MCF 10A (cell line): ENCODE measurements at regions not wholly inside any gene's neighbourhood (a gene's known extent, or its start where the extent isn't known, plus 50 kb on each side); places are given as distances from the start of the nearest gene placed in this dataset.

ENCODE experiments used
- BruUV-seq: library from RNA; stranded (reverse); fragments of 400-500 nt; replicated peaks from 2 replicates; lab custom pipeline; 2021; lab: Mats Ljungman, UMichigan
- CTCF ChIA-PET: fragments of 300-600 bp; sonication (Branson Sonifier 250); formaldehyde crosslinking; extraction: SDS; loops from one replicate; lab custom pipeline; 2021; ENCODE audit warnings: antibody characterized with exemption, inconsistent platforms; lab: Yijun Ruan, JAX
- POLR2A ChIA-PET: fragments of 300-600, 350-650 bp; sonication (Branson Sonifier 250); formaldehyde crosslinking; extraction: SDS; loops from one replicate; lab custom pipeline; 2020; ENCODE audit warnings: antibody characterized with exemption, inconsistent platforms; lab: Yijun Ruan, JAX
- DNase-seq: peaks from one replicate; pipeline ENCODE4 v3.0.0-alpha.2; 2018; ENCODE audit not compliant: unreplicated experiment
- H3K27ac Mint-ChIP-seq: one replicate; pipeline ENCODE4 v1.8.0; 2022; ENCODE audit warnings: mild to moderate bottlenecking, low read depth, mixed read lengths; ENCODE audit not compliant: unreplicated experiment
- H3K27me3 Mint-ChIP-seq: one replicate; pipeline ENCODE4 v1.8.0; 2022; ENCODE audit warnings: mixed read lengths; ENCODE audit not compliant: insufficient read depth, unreplicated experiment
- H3K36me3 Mint-ChIP-seq: one replicate; pipeline ENCODE4 v1.8.0; 2022; ENCODE audit warnings: mild to moderate bottlenecking, moderate library complexity, mixed read lengths; ENCODE audit not compliant: insufficient read depth, unreplicated experiment
- H3K4me1 Mint-ChIP-seq: one replicate; pipeline ENCODE4 v1.8.0; 2022; ENCODE audit warnings: mixed read lengths; ENCODE audit not compliant: insufficient read depth, unreplicated experiment
- H3K4me3 Mint-ChIP-seq: one replicate; pipeline ENCODE4 v1.8.0; 2022; ENCODE audit warnings: mild to moderate bottlenecking, moderate library complexity, mixed read lengths; ENCODE audit not compliant: unreplicated experiment
- H3K9me3 Mint-ChIP-seq: one replicate; pipeline ENCODE4 v1.8.0; 2022; ENCODE audit warnings: mixed read lengths; ENCODE audit not compliant: unreplicated experiment
- CTCF ChIP-seq: fragments of 200-600 bp; IDR thresholded peaks from one replicate; pipeline ENCODE4 v1.8.0; 2022; ENCODE audit warnings: antibody characterized with exemption, mild to moderate bottlenecking; ENCODE audit not compliant: unreplicated experiment
- intact Hi-C: fragments of 100-400 bp; cut with micrococcal nuclease; formaldehyde crosslinking; loops from 2 replicates; pipeline ENCODE4 v1.14.1; 2022

DNA sequence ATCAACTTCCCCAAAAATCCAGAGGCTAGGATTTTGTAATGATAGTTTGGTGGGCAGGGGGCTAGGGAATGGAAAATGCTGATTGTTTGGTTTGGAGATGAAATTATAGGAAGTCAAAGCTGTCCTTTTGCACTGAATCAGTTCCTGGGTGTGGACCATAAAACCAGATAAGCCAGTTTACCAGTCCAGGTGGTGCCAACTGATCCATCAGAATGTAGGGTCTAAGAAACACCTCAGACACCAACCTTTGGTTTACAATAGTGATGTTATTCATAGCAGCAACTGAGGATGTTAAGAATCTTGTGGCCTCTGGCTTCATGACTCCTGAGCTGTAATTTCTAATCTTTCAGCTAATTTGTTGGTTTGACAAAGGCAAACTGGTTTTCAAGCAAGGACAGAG is 496.6 kb upstream of the EPHA7 start:
- H3K27ac Mint-ChIP-seq = no peak overlapping the region
- intact Hi-C loops = no loop called here
- H3K4me1 Mint-ChIP-seq = no peaks in the 10 kb centered on the region
- no peak overlapping the region for H3K4me3 Mint-ChIP-seq
- no peaks in the 10 kb centered on the region for H3K9me3 Mint-ChIP-seq
- peaks cover 28% of the 10 kb centered on the region for H3K27me3 Mint-ChIP-seq
- DNase-seq = no peak
- BruUV-seq = no TSS peak
- no peaks in the 10 kb centered on the region for H3K36me3 Mint-ChIP-seq
- POLR2A ChIA-PET = no interaction called here
- no peak for TF ChIP-seq CTCF
- CTCF ChIA-PET = no interaction called here

- BruUV-seq = no TSS peak
- no peaks in the 10 kb centered on the region for H3K36me3 Mint-ChIP-seq
- H3K4me1 Mint-ChIP-seq = no peaks in the 10 kb centered on the region
- no peak for DNase-seq
- no peaks in the 10 kb centered on the region for H3K27me3 Mint-ChIP-seq
- POLR2A ChIA-PET = no interaction called here
- no peaks in the 10 kb centered on the region for H3K9me3 Mint-ChIP-seq
- H3K27ac Mint-ChIP-seq = no peak overlapping the region
- H3K4me3 Mint-ChIP-seq = no peak overlapping the region
- intact Hi-C loops = no loop called here
- CTCF ChIA-PET = no interaction called here
- TF ChIP-seq CTCF = no peak
Observed at GRCh38 chr6:93902517-93902916, 483.2 kb upstream of the EPHA7 start.

- Mint-ChIP-seq H3K27me3 (no peaks in the 10 kb centered on the region), H3K4me3 (no peak overlapping the region), H3K4me1 (no peaks in the 10 kb centered on the region), H3K27ac (no peak overlapping the region), H3K36me3 (no peaks in the 10 kb centered on the region), H3K9me3 (no peaks in the 10 kb centered on the region)
- TF ChIP-seq CTCF = no peak
- intact Hi-C loops = no loop called here
- CTCF ChIA-PET = no interaction called here
- BruUV-seq = no TSS peak
- POLR2A ChIA-PET = no interaction called here
- no peak for DNase-seq
Observed at GRCh38 chr6:93900142-93900541, 480.8 kb upstream of the EPHA7 start.

- Mint-ChIP-seq H3K9me3 (peaks cover 4% of the 10 kb centered on the region), H3K4me3 (no peak overlapping the region), H3K27ac (no peak overlapping the region), H3K36me3 (no peaks in the 10 kb centered on the region), H3K27me3 (peaks cover 9% of the 10 kb centered on the region), H3K4me1 (no peaks in the 10 kb centered on the region)
- DNase-seq = no peak
- ChIA-PET POLR2A (no interaction called here), CTCF (no interaction called here)
- no TSS peak for BruUV-seq
- TF ChIP-seq CTCF = no peak
- intact Hi-C loops = no loop called here
Observed at GRCh38 chr6:93896081-93896480, 476.7 kb upstream of the EPHA7 start.
